GM23338 (cell line): ENCODE measurements at regions not wholly inside any gene's neighbourhood (a gene's known extent, or its start where the extent isn't known, plus 50 kb on each side); places are given as distances from the start of the nearest gene placed in this dataset.

Experiments
- ATAC-seq: fragments of 200-7000 bp; cut with Tn5 transposase; 3 replicates; pipeline ENCODE4 v1.9.1; 2020
- DNase-seq: peaks from one replicate; pipeline ENCODE4 v3.0.0-alpha.2; 2015; ENCODE audit warnings: low spot score
- H2AFZ ChIP-seq: fragments of 200-600 bp; sonication (generic); 2 replicates; pipeline ENCODE4 v1.8.0; 2016; ENCODE audit warnings: antibody characterized with exemption, mild to moderate bottlenecking, moderate library complexity
- H3F3A ChIP-seq: fragments of 200-600 bp; sonication (generic); replicated peaks from 2 replicates; pipeline ENCODE4 v1.8.0; 2017; ENCODE audit warnings: antibody characterized with exemption, mixed run types, low read depth
- H3K27ac ChIP-seq: fragments of 200-600 bp; sonication (generic); 2 replicates; pipeline ENCODE4 v1.6.1; 2016; ENCODE audit warnings: low read depth
- H3K27me3 ChIP-seq: fragments of 200-600 bp; sonication (generic); 2 replicates; pipeline ENCODE4 v1.8.0; 2016; ENCODE audit warnings: mild to moderate bottlenecking, mixed run types, moderate library complexity; ENCODE audit not compliant: insufficient read depth
- H3K36me3 ChIP-seq: fragments of 200-600 bp; sonication (generic); 2 replicates; pipeline ENCODE4 v1.8.0; 2016; ENCODE audit warnings: mild to moderate bottlenecking; ENCODE audit not compliant: insufficient read depth
- H3K4me1 ChIP-seq: fragments of 200-600 bp; sonication (generic); 2 replicates; pipeline ENCODE4 v1.8.0; 2016; ENCODE audit warnings: mild to moderate bottlenecking, moderate library complexity; ENCODE audit not compliant: insufficient read depth
- H3K4me2 ChIP-seq: fragments of 200-600 bp; sonication (generic); 2 replicates; pipeline ENCODE4 v1.7.1; 2017; ENCODE audit warnings: mixed run types
- H3K4me3 ChIP-seq: fragments of 200-600 bp; sonication (generic); 2 replicates; pipeline ENCODE4 v1.6.1; 2016; ENCODE audit warnings: mixed run types
- H3K79me2 ChIP-seq: fragments of 200-600 bp; sonication (generic); replicated peaks from 2 replicates; pipeline ENCODE4 v1.8.0; 2017; ENCODE audit warnings: mild to moderate bottlenecking; ENCODE audit not compliant: insufficient read depth
- H3K9me2 ChIP-seq: fragments of 200-600 bp; sonication (generic); 2 replicates; pipeline ENCODE4 v1.8.0; 2017; ENCODE audit not compliant: insufficient read depth
- H4K20me1 ChIP-seq: fragments of 200-600 bp; sonication (generic); replicated peaks from 2 replicates; pipeline ENCODE4 v1.8.0; 2017; ENCODE audit warnings: mild to moderate bottlenecking; ENCODE audit not compliant: insufficient read depth
- H3K27ac Mint-ChIP-seq: 2 replicates; pipeline ENCODE4 v1.8.0; 2020; ENCODE audit warnings: inconsistent platforms, mild to moderate bottlenecking, moderate library complexity, mixed read lengths
- H3K27me3 Mint-ChIP-seq: 3 replicates; pipeline ENCODE4 v1.8.0; 2022; ENCODE audit warnings: low read depth, mild to moderate bottlenecking, moderate library complexity, mixed read lengths, inconsistent platforms; ENCODE audit not compliant: insufficient read depth, poor library complexity
- H3K36me3 Mint-ChIP-seq: 3 replicates; pipeline ENCODE4 v1.8.0; 2021; ENCODE audit warnings: low read depth, mild to moderate bottlenecking, inconsistent platforms, moderate library complexity, mixed read lengths
- H3K4me1 Mint-ChIP-seq: 3 replicates; pipeline ENCODE4 v1.8.0; 2020; ENCODE audit warnings: mild to moderate bottlenecking, inconsistent platforms, mixed read lengths
- H3K4me3 Mint-ChIP-seq: 3 replicates; pipeline ENCODE4 v1.8.0; 2021; ENCODE audit warnings: moderate library complexity, mild to moderate bottlenecking, inconsistent platforms, mixed read lengths
- H3K9me3 Mint-ChIP-seq: 3 replicates; pipeline ENCODE4 v1.8.0; 2020; ENCODE audit warnings: moderate library complexity, mild to moderate bottlenecking, inconsistent platforms, mixed read lengths
- CREB1 ChIP-seq: fragments of 250-450 bp; sonication (Bioruptor Pico); IDR thresholded peaks from 2 replicates; pipeline ENCODE4 v1.5.0; 2020; ENCODE audit warnings: low read depth, mild to moderate bottlenecking, moderate library complexity
- EZH2phosphoT487 ChIP-seq: fragments of 200-600 bp; sonication (generic); IDR thresholded peaks from one replicate; pipeline ENCODE4 v1.8.1; 2018; ENCODE audit warnings: antibody characterized with exemption; ENCODE audit not compliant: unreplicated experiment
- JUNB ChIP-seq: IDR thresholded peaks from one replicate; pipeline ENCODE4 v1.6.1; 2016; ENCODE audit warnings: antibody characterized with exemption; ENCODE audit not compliant: unreplicated experiment
- NANOG ChIP-seq: IDR thresholded peaks from 2 replicates; pipeline ENCODE4 v1.6.1; 2016; ENCODE audit warnings: antibody characterized with exemption, borderline replicate concordance
- POLR2AphosphoS5 ChIP-seq: IDR thresholded peaks from 2 replicates; pipeline ENCODE4 v1.6.1; 2016; ENCODE audit warnings: antibody characterized with exemption, low read depth
- STAT1 ChIP-seq: IDR thresholded peaks from one replicate; pipeline ENCODE4 v1.6.1; 2016; ENCODE audit warnings: antibody characterized with exemption; ENCODE audit not compliant: unreplicated experiment
- ZNF114 ChIP-seq: fragments of 250-450 bp; sonication (Bioruptor Pico); IDR thresholded peaks from 2 replicates; pipeline ENCODE4 v1.5.0; 2020; ENCODE audit warnings: mild to moderate bottlenecking, moderate library complexity
- ZNF331 ChIP-seq: fragments of 250-450 bp; sonication (Bioruptor Pico); IDR thresholded peaks from 2 replicates; pipeline ENCODE4 v1.5.0; 2020; ENCODE audit warnings: low read depth, mild to moderate bottlenecking, moderate library complexity
- TF ChIP-seq, protein P1 (sequence below): IDR thresholded peaks from 2 replicates; pipeline ENCODE4 v1.6.1; 2016; ENCODE audit warnings: antibody characterized with exemption
- TF ChIP-seq, protein P2 (sequence below): IDR thresholded peaks from one replicate; pipeline ENCODE4 v1.6.1; 2018; ENCODE audit warnings: antibody characterized with exemption; ENCODE audit not compliant: unreplicated experiment

DNA sequence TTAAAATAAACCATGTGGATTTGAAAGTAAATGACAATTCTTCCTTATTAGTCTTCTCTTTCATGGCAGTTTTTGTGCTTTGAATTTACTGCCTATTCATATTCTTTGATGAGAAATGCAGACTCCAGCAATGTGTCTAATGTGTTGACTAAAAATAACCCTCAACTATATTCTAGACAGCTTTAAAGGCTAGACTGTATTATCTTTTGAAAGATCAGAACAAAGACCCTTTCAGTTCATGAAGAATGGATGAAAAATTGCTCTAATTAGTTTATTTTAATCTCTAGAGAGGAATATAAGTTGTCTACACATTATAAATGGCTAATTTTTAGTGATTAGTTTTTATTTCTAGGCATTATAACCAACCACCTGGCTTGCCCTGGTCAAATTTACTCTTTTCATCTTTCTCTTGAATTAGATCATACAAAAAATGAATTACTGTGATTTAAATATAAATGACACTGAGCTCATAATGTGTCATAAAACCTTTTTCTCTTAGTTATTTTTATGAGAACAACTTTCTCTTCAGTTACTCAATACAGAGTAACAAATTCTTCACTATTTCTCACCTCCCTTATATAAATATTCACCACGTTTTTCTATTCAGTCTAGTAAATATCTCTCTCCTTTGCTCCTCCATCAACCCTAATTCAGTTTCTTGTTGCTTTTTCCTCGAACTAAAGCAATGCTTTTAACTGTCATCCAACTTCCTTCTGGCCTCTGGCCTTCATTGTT, 428.5 kb upstream of the TMPRSS15 start:
- no peak overlapping the region for H3K27ac Mint-ChIP-seq

DNA sequence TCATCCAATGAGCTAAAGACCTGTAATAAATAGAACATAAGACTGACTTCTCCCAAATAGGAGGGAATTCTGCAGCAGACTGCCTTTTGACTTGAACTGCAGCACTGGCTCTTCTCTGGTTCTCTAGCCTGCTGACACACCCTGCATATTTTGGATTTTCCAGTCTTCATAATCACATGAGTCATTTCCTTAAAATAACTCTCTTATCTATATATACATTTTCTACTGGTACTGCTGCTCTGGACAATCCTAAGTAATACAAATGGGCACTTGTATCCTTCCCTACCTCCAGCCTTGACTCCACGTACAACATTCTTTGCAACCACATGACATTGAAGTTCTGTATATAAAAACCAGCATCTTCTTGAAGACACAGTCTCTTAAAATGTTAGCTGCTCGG, 429.4 kb upstream of the TMPRSS15 start:
- Histone ChIP-seq H3K4me3 (no peak overlapping the region), H3K4me2 (no peak overlapping the region), H3K27me3 (no peaks in the 10 kb centered on the region), H3K79me2 (no peaks in the 10 kb centered on the region), H3K27ac (no peak overlapping the region), H3F3A (no peaks in the 10 kb centered on the region), H3K9me2 (0 out of 2 replicates have a peak, but pooled peaks cover 7% of the 10 kb centered on the region), H3K36me3 (no peaks in the 10 kb centered on the region), H3K4me1 (no peaks in the 10 kb centered on the region), H2AFZ (no peak overlapping the region), H4K20me1 (no peaks in the 10 kb centered on the region)
- H3K27me3 Mint-ChIP-seq: peaks cover under 1% of the 10 kb centered on the region
- H3K9me3 Mint-ChIP-seq: peaks cover 4% of the 10 kb centered on the region; the same call in 2 of the 3 replicates
- DNase-seq (no peak), ATAC-seq (no peak)
- no peaks in the 10 kb centered on the region for H3K4me1 Mint-ChIP-seq
- H3K4me3 Mint-ChIP-seq: no peak overlapping the region
- H3K36me3 Mint-ChIP-seq: no peaks in the 10 kb centered on the region
- H3K27ac Mint-ChIP-seq: no peak overlapping the region
- TF ChIP-seq STAT1 (no peak), ZNF114 (CRISPR knock-in tag) (no peak), NANOG (no peak), CREB1 (CRISPR knock-in tag) (no peak), JUNB (no peak), EZH2phosphoT487 (no peak), ZNF331 (CRISPR knock-in tag) (no peak)
- TF ChIP-seq, protein P1, sequence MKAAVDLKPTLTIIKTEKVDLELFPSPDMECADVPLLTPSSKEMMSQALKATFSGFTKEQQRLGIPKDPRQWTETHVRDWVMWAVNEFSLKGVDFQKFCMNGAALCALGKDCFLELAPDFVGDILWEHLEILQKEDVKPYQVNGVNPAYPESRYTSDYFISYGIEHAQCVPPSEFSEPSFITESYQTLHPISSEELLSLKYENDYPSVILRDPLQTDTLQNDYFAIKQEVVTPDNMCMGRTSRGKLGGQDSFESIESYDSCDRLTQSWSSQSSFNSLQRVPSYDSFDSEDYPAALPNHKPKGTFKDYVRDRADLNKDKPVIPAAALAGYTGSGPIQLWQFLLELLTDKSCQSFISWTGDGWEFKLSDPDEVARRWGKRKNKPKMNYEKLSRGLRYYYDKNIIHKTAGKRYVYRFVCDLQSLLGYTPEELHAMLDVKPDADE: no peak

More for the DNA sequence above, 428.5 kb upstream of the TMPRSS15 start:
- TF ChIP-seq EZH2phosphoT487: no peak
- TF ChIP-seq CREB1 (CRISPR knock-in tag): no peak
- TF ChIP-seq NANOG: no peak
- TF ChIP-seq, protein P1: no peak
- TF ChIP-seq, protein P2, sequence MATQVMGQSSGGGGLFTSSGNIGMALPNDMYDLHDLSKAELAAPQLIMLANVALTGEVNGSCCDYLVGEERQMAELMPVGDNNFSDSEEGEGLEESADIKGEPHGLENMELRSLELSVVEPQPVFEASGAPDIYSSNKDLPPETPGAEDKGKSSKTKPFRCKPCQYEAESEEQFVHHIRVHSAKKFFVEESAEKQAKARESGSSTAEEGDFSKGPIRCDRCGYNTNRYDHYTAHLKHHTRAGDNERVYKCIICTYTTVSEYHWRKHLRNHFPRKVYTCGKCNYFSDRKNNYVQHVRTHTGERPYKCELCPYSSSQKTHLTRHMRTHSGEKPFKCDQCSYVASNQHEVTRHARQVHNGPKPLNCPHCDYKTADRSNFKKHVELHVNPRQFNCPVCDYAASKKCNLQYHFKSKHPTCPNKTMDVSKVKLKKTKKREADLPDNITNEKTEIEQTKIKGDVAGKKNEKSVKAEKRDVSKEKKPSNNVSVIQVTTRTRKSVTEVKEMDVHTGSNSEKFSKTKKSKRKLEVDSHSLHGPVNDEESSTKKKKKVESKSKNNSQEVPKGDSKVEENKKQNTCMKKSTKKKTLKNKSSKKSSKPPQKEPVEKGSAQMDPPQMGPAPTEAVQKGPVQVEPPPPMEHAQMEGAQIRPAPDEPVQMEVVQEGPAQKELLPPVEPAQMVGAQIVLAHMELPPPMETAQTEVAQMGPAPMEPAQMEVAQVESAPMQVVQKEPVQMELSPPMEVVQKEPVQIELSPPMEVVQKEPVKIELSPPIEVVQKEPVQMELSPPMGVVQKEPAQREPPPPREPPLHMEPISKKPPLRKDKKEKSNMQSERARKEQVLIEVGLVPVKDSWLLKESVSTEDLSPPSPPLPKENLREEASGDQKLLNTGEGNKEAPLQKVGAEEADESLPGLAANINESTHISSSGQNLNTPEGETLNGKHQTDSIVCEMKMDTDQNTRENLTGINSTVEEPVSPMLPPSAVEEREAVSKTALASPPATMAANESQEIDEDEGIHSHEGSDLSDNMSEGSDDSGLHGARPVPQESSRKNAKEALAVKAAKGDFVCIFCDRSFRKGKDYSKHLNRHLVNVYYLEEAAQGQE: no peak
- no peak for TF ChIP-seq ZNF331 (CRISPR knock-in tag)
- TF ChIP-seq POLR2AphosphoS5: no peak
- Histone ChIP-seq H3K4me3 (no peak overlapping the region), H4K20me1 (no peaks in the 10 kb centered on the region), H3K79me2 (no peaks in the 10 kb centered on the region), H3K4me1 (no peaks in the 10 kb centered on the region), H3K9me2 (0 out of 2 replicates have a peak, but pooled peaks cover 4% of the 10 kb centered on the region), H3K4me2 (no peak overlapping the region), H3K27me3 (no peaks in the 10 kb centered on the region), H2AFZ (no peak overlapping the region), H3K27ac (no peak overlapping the region), H3K36me3 (no peaks in the 10 kb centered on the region), H3F3A (no peaks in the 10 kb centered on the region)
- DNase-seq: no peak
- peaks cover 2% of the 10 kb centered on the region; the same call in 2 of the 3 replicates for H3K9me3 Mint-ChIP-seq
- no peaks in the 10 kb centered on the region for H3K4me1 Mint-ChIP-seq
- H3K27me3 Mint-ChIP-seq: peaks cover 1% of the 10 kb centered on the region
- no peak overlapping the region for H3K4me3 Mint-ChIP-seq
- no peaks in the 10 kb centered on the region for H3K36me3 Mint-ChIP-seq
- ATAC-seq: no peak
